Left lung (tissue), 4 donors: ENCODE measurements at regions not wholly inside any gene's neighbourhood (a gene's known extent, or its start where the extent isn't known, plus 50 kb on each side); places are given as distances from the start of the nearest gene placed in this dataset.

Experiments used
- ATAC-seq: fragments of 200-7000 bp; cut with Tn5 transposase; one replicate; pipeline ENCODE4 v1.9.1; 2020; ENCODE audit warnings: moderate library complexity
- DNase-seq, 4 donors: peaks; one replicate each; pipeline ENCODE4 v3.0.0-alpha.2; 2013 to 2020
- H3K27ac ChIP-seq, 2 donors: fragments of 200-600 bp; sonication (generic) in 1 of 2; one replicate each; pipeline versions ENCODE4 v1.5.0 to v1.8.0; 2020 to 2021
- H3K27me3 ChIP-seq, 2 donors: fragments of 200-600 bp; sonication (generic) in 1 of 2; one replicate each; pipeline versions ENCODE4 v1.5.0 to v1.8.0; 2020 to 2021
- H3K36me3 ChIP-seq, 2 donors: fragments of 200-600 bp; sonication (generic) in 1 of 2; one replicate each; pipeline versions ENCODE4 v1.5.0 to v1.8.0; 2020 to 2021
- H3K4me1 ChIP-seq, 2 donors: fragments of 200-600 bp; one replicate each; pipeline ENCODE4 v1.8.0; 2021
- H3K4me3 ChIP-seq, 2 donors: fragments of 200-600 bp; sonication (generic) in 1 of 2; one replicate each; pipeline versions ENCODE4 v1.5.0 to v1.8.0; 2020 to 2021; ENCODE audit warnings: mild to moderate bottlenecking in 1 of 2
- H3K9me3 ChIP-seq, 2 donors: fragments of 200-600 bp; sonication (generic) in 1 of 2; one replicate each; pipeline versions ENCODE4 v1.5.0 to v1.8.0; 2020 to 2021
- intact Hi-C, 2 donors: fragments of 100-400 bp; cut with DNase I; formaldehyde crosslinking; loops; one replicate each; pipeline versions ENCODE4 v1.11.2 to v1.14.2; 2022
- TF ChIP-seq, protein P1 (sequence below), 2 donors: fragments of 200-600 bp; sonication (generic) in 1 of 2; IDR thresholded peaks; one replicate each; pipeline versions ENCODE4 v1.5.0 to v1.8.0; 2021; ENCODE audit warnings: antibody characterized with exemption in 2 of 2
- donor health status: DM: no; HTN: yes; CAD: no.
- donor health status: DM: no; HTN: no; CAD: no.

GRCh38 chr5:104739905-104740304 lies 1177.3 kb upstream of the NUDT12 start:
- intact Hi-C loops, result no loop called here
- Histone ChIP-seq H3K27me3 (no peaks in the 10 kb centered on the region), H3K27ac (no peak overlapping the region), H3K9me3 (peaks cover 0 to 6% of the 10 kb centered on the region in 2 donors), H3K4me1 (no peaks in the 10 kb centered on the region), H3K36me3 (no peaks in the 10 kb centered on the region), H3K4me3 (no peak overlapping the region)
- DNase-seq (no peak), ATAC-seq (no peak)
- TF ChIP-seq, protein P1, sequence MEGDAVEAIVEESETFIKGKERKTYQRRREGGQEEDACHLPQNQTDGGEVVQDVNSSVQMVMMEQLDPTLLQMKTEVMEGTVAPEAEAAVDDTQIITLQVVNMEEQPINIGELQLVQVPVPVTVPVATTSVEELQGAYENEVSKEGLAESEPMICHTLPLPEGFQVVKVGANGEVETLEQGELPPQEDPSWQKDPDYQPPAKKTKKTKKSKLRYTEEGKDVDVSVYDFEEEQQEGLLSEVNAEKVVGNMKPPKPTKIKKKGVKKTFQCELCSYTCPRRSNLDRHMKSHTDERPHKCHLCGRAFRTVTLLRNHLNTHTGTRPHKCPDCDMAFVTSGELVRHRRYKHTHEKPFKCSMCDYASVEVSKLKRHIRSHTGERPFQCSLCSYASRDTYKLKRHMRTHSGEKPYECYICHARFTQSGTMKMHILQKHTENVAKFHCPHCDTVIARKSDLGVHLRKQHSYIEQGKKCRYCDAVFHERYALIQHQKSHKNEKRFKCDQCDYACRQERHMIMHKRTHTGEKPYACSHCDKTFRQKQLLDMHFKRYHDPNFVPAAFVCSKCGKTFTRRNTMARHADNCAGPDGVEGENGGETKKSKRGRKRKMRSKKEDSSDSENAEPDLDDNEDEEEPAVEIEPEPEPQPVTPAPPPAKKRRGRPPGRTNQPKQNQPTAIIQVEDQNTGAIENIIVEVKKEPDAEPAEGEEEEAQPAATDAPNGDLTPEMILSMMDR (IDR thresholded peaks at IDR 0.05), result no peak

DNA sequence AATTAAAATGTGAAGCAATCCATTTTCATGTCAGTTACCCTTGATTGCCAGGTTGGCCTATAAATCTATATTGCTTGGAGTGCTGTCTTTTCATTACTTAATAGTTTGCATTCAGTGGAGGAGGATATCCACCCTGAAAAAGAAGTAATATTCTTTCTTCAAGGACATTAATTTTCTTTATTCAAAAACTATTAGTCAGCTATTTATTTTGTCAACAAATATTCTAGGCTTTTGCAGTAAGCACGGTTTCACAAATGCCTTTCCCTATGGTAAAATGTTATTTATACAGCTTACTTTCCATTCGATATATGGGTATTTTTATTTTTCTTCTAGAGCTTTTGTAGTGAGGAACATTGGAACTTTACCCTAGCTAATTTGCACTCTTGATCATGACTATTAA lies 1176.9 kb upstream of the NUDT12 start:
- intact Hi-C loops, result no loop called here
- TF ChIP-seq, protein P1 (IDR thresholded peaks at IDR 0.05), result no peak

GRCh38 chr5:104736073-104736472 lies 1173.5 kb upstream of the NUDT12 start:
- DNase-seq (no peak), ATAC-seq (no peak)
- no peak overlapping the region for H3K4me3 ChIP-seq
- H3K36me3 ChIP-seq, result no peaks in the 10 kb centered on the region
- no peaks in the 10 kb centered on the region for H3K9me3 ChIP-seq
- no peaks in the 10 kb centered on the region for H3K27me3 ChIP-seq
- TF ChIP-seq, protein P1 (IDR thresholded peaks at IDR 0.05), result no peak
- intact Hi-C loops, result no loop called here
- H3K27ac ChIP-seq, result no peak overlapping the region
- H3K4me1 ChIP-seq, result no peaks in the 10 kb centered on the region

More for the DNA sequence above, 1176.9 kb upstream of the NUDT12 start:
- Histone ChIP-seq H3K27me3 (no peaks in the 10 kb centered on the region), H3K9me3 (peaks cover 0 to 2% of the 10 kb centered on the region in 2 donors), H3K36me3 (no peaks in the 10 kb centered on the region), H3K4me1 (no peaks in the 10 kb centered on the region), H3K27ac (no peak overlapping the region), H3K4me3 (no peak overlapping the region)
- ATAC-seq (no peak), DNase-seq (no peak)

GRCh38 chr5:104734046-104734445 lies 1171.5 kb upstream of the NUDT12 start:
- no peaks in the 10 kb centered on the region for H3K36me3 ChIP-seq
- H3K9me3 ChIP-seq, result no peaks in the 10 kb centered on the region
- no peaks in the 10 kb centered on the region for H3K27me3 ChIP-seq
- H3K4me1 ChIP-seq, result no peaks in the 10 kb centered on the region
- intact Hi-C loops, result no loop called here
- ATAC-seq (no peak), DNase-seq (no peak)
- no peak overlapping the region for H3K4me3 ChIP-seq
- TF ChIP-seq, protein P1 (IDR thresholded peaks at IDR 0.05), result no peak
- H3K27ac ChIP-seq, result no peak overlapping the region

GRCh38 chr5:104733063-104733669 lies 1170.6 kb upstream of the NUDT12 start:
- H3K9me3 ChIP-seq, result no peaks in the 10 kb centered on the region
- no peaks in the 10 kb centered on the region for H3K36me3 ChIP-seq
- no peak for DNase-seq
- intact Hi-C loops, result no loop called here
- TF ChIP-seq, protein P1 (IDR thresholded peaks at IDR 0.05), result no peak
- H3K4me1 ChIP-seq, result no peaks in the 10 kb centered on the region
- H3K4me3 ChIP-seq, result no peak overlapping the region
- H3K27me3 ChIP-seq, result no peaks in the 10 kb centered on the region
- ATAC-seq, result no peak
- no peak overlapping the region for H3K27ac ChIP-seq
